ENCODE measurements at regions not wholly inside any gene's neighbourhood (a gene's known extent, or its start where the extent isn't known, plus 50 kb on each side); places are given as distances from the start of the nearest gene placed in this dataset.

DNA sequence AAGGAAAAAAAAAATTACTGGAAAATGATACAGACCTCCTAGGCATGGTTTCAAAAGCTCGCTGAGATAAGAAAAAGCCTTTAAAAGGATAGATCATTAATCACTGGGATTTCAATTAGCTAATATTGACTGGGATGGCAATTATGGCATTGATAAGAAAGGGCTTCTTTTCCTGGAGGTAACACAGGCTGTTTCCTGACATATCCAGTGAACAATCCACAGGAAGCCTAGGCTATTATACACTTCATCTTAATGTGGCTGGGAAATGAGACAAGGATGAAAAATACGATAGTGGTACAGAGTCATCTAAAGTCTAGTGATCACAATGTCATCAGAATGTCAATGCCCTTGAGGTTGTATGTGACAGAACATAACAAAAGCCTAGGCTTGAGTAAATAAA, 1579.3 kb downstream of the C4orf33 start:
- Mint-ChIP-seq H3K27ac (no peak overlapping the region), H3K36me3 (ENCODE audit: low read depth) (no peaks in the 10 kb centered on the region), H3K27me3 (no peaks in the 10 kb centered on the region), H3K9me3 (peaks cover under 1% of the 10 kb centered on the region), H3K4me1 (ENCODE audit: low read depth) (no peaks in the 10 kb centered on the region), H3K4me3 (no peak overlapping the region)
- TF ChIP-seq, protein P1, sequence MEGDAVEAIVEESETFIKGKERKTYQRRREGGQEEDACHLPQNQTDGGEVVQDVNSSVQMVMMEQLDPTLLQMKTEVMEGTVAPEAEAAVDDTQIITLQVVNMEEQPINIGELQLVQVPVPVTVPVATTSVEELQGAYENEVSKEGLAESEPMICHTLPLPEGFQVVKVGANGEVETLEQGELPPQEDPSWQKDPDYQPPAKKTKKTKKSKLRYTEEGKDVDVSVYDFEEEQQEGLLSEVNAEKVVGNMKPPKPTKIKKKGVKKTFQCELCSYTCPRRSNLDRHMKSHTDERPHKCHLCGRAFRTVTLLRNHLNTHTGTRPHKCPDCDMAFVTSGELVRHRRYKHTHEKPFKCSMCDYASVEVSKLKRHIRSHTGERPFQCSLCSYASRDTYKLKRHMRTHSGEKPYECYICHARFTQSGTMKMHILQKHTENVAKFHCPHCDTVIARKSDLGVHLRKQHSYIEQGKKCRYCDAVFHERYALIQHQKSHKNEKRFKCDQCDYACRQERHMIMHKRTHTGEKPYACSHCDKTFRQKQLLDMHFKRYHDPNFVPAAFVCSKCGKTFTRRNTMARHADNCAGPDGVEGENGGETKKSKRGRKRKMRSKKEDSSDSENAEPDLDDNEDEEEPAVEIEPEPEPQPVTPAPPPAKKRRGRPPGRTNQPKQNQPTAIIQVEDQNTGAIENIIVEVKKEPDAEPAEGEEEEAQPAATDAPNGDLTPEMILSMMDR (IDR thresholded peaks at IDR 0.05): no peak
- Histone ChIP-seq H3K4me1 (ENCODE audit: insufficient read depth, low read length) (no peaks in the 10 kb centered on the region), H3K9me3 (ENCODE audit: control insufficient read depth in 1 of 2, insufficient read depth in 1 of 2, low read length in 2 of 2) (no peaks in the 10 kb centered on the region), H3K27ac (ENCODE audit: low read depth in 1 of 2, low read length in 2 of 2) (no peak overlapping the region), H3K36me3 (ENCODE audit: insufficient read depth, low read length) (no peaks in the 10 kb centered on the region), H3K27me3 (ENCODE audit: control insufficient read depth in 1 of 2, insufficient read depth in 2 of 2, low read length in 2 of 2) (no peaks in the 10 kb centered on the region), H3K4me3 (ENCODE audit: low read length) (no peak overlapping the region)
- POLR2A ChIA-PET: no interaction called here
- no peak for ATAC-seq (ENCODE audit: poor library complexity)
- intact Hi-C loops (cut with DNase I, micrococcal nuclease): no loop called here
- no peak for DNase-seq
- CTCF ChIA-PET: no interaction called here

DNA sequence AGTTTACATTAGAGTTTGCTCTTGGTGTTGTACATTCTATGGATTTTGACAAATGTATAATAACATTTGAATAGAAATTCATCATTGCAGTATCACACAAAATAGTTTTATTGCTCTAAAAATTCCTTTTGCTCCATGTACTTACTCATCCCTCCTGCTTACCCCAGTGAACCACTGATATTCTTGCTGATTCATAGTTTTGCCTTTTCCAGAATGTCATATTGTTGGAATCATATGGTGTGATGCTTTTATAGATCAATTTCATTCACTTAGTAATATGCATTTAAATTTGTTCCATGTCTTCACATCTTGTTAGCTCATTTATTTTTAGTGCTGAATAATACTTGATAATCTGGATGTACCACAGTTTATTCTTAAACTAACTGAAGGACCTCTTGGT, 1593.2 kb downstream of the C4orf33 start:
- Mint-ChIP-seq H3K27ac (no peak overlapping the region), H3K9me3 (peaks cover 8% of the 10 kb centered on the region), H3K4me1 (ENCODE audit: low read depth) (no peaks in the 10 kb centered on the region), H3K4me3 (no peak overlapping the region), H3K36me3 (ENCODE audit: low read depth) (no peaks in the 10 kb centered on the region), H3K27me3 (no peaks in the 10 kb centered on the region)
- no peaks in the 10 kb centered on the region for H3K4me1 ChIP-seq (ENCODE audit: insufficient read depth, low read length)
- intact Hi-C loops (cut with DNase I, micrococcal nuclease): no loop called here
- DNase-seq (no peak), ATAC-seq (ENCODE audit: poor library complexity) (no peak)
- no peak overlapping the region for H3K27ac ChIP-seq (ENCODE audit: low read depth in 1 of 2, low read length in 2 of 2)
- no peak overlapping the region for H3K4me3 ChIP-seq (ENCODE audit: low read length)
- POLR2A ChIA-PET: no interaction called here
- H3K27me3 ChIP-seq (ENCODE audit: control insufficient read depth in 1 of 2, insufficient read depth in 2 of 2, low read length in 2 of 2): no peaks in the 10 kb centered on the region
- CTCF ChIA-PET: no interaction called here
- TF ChIP-seq, protein P1 (IDR thresholded peaks at IDR 0.05): no peak
- no peaks in the 10 kb centered on the region for H3K9me3 ChIP-seq (ENCODE audit: control insufficient read depth in 1 of 2, insufficient read depth in 1 of 2, low read length in 2 of 2)
- no peaks in the 10 kb centered on the region for H3K36me3 ChIP-seq (ENCODE audit: insufficient read depth, low read length)

DNA sequence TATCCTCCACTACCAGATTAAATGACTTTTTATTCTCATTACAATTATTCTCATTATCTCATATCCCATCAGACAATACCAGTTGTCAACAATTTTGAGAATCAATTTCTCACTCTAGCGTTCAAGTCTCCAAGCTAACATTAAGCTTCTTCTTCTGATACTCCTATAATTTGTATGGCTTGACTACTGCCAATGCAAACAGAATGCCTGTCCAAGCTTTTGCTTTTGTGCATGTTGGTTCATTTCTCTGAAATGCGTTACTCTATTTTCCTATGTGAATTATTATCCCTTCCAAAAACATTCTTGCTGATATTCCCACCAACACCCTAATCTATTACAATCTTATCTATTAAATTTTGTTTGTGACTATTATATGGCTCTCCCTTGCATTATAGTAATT, 1602.3 kb downstream of the C4orf33 start:
- Mint-ChIP-seq H3K27ac (no peak overlapping the region), H3K9me3 (peaks cover 8% of the 10 kb centered on the region), H3K4me1 (ENCODE audit: low read depth) (no peaks in the 10 kb centered on the region), H3K27me3 (no peaks in the 10 kb centered on the region), H3K36me3 (ENCODE audit: low read depth) (no peaks in the 10 kb centered on the region), H3K4me3 (no peak overlapping the region)
- POLR2A ChIA-PET: no interaction called here
- no peaks in the 10 kb centered on the region for H3K4me1 ChIP-seq (ENCODE audit: insufficient read depth, low read length)
- CTCF ChIA-PET: no interaction called here
- H3K27ac ChIP-seq (ENCODE audit: low read depth in 1 of 2, low read length in 2 of 2): no peak overlapping the region
- no peak for ATAC-seq (ENCODE audit: poor library complexity)
- TF ChIP-seq, protein P1 (IDR thresholded peaks at IDR 0.05): no peak
- intact Hi-C loops (cut with DNase I, micrococcal nuclease): no loop called here
- H3K27me3 ChIP-seq (ENCODE audit: control insufficient read depth in 1 of 2, insufficient read depth in 2 of 2, low read length in 2 of 2): no peaks in the 10 kb centered on the region
- no peaks in the 10 kb centered on the region for H3K9me3 ChIP-seq (ENCODE audit: control insufficient read depth in 1 of 2, insufficient read depth in 1 of 2, low read length in 2 of 2)
- H3K36me3 ChIP-seq (ENCODE audit: insufficient read depth, low read length): no peaks in the 10 kb centered on the region
- H3K4me3 ChIP-seq (ENCODE audit: low read length): no peak overlapping the region
- no peak for DNase-seq

All from CD4-positive, alpha-beta T cell (primary cell).